ENCODE measurements at regions not wholly inside any gene's neighbourhood (a gene's known extent, or its start where the extent isn't known, plus 50 kb on each side); places are given as distances from the start of the nearest gene placed in this dataset.

GRCh38 chr7:156140896-156141295 lies 328.6 kb upstream of the SHH start:
- H3K36me3 ChIP-seq (ENCODE audit: insufficient read depth, low read length, poor library complexity, severe bottlenecking) = no peaks in the 10 kb centered on the region
- CTCF ChIA-PET = no interaction called here
- no peak overlapping the region for H3K27ac ChIP-seq (ENCODE audit: low read depth, low read length, poor library complexity, severe bottlenecking)
- no peaks in the 10 kb centered on the region for H3K9me3 ChIP-seq (ENCODE audit: low read depth, low read length, poor library complexity, severe bottlenecking)
- no peak for DNase-seq (ENCODE audit: low spot score)
- no peak overlapping the region for H3K4me3 ChIP-seq (ENCODE audit: low read depth, low read length, poor library complexity, severe bottlenecking)
- intact Hi-C loops (cut with micrococcal nuclease; ENCODE audit: unreplicated experiment) = no loop called here
- BruUV-seq (replicated peaks) = no TSS peak
- TF ChIP-seq, protein P1, sequence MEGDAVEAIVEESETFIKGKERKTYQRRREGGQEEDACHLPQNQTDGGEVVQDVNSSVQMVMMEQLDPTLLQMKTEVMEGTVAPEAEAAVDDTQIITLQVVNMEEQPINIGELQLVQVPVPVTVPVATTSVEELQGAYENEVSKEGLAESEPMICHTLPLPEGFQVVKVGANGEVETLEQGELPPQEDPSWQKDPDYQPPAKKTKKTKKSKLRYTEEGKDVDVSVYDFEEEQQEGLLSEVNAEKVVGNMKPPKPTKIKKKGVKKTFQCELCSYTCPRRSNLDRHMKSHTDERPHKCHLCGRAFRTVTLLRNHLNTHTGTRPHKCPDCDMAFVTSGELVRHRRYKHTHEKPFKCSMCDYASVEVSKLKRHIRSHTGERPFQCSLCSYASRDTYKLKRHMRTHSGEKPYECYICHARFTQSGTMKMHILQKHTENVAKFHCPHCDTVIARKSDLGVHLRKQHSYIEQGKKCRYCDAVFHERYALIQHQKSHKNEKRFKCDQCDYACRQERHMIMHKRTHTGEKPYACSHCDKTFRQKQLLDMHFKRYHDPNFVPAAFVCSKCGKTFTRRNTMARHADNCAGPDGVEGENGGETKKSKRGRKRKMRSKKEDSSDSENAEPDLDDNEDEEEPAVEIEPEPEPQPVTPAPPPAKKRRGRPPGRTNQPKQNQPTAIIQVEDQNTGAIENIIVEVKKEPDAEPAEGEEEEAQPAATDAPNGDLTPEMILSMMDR (conservative IDR thresholded peaks at IDR 0.05; ENCODE audit: low read depth, low read length) = no peak
- TF ChIP-seq EZH2 (IDR thresholded peaks at IDR 0.05; ENCODE audit: borderline replicate concordance, low read depth, low read length, poor library complexity, severe bottlenecking) = no peak
- no peaks in the 10 kb centered on the region for H3K4me1 ChIP-seq (ENCODE audit: insufficient read depth, low read length, poor library complexity, severe bottlenecking)
- POLR2A ChIA-PET (ENCODE audit: low non-redundant PET) = no interaction called here
- H3K27me3 ChIP-seq (replicated peaks; ENCODE audit: insufficient read depth, low read depth, low read length, poor library complexity) = peaks cover 46% of the 10 kb centered on the region

DNA sequence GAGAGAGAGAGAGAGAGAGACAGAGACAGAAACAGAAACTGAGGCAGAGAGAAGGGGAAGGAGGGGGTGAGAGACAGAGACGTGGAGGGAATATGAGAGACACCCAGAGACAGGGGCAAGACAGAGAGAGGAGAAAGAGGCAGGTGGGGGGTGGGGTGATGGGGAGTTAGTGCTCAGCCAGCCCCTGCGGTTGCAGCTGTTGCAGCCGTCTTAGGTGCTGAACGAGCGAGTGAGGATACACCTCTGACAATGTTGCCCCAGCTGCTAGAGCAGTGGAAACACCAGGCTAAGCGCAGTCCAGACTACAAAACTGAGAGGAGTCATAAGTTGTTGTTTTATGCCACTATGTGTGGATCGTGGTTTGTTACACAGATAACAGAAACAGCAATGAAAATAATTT lies 328.2 kb upstream of the SHH start:
- CTCF ChIA-PET = no interaction called here
- no peak for DNase-seq (ENCODE audit: low spot score)
- no peaks in the 10 kb centered on the region for H3K36me3 ChIP-seq (ENCODE audit: insufficient read depth, low read length, poor library complexity, severe bottlenecking)
- TF ChIP-seq, protein P1 (conservative IDR thresholded peaks at IDR 0.05; ENCODE audit: low read depth, low read length) = no peak
- TF ChIP-seq EZH2 (IDR thresholded peaks at IDR 0.05; ENCODE audit: borderline replicate concordance, low read depth, low read length, poor library complexity, severe bottlenecking) = no peak
- H3K4me3 ChIP-seq (ENCODE audit: low read depth, low read length, poor library complexity, severe bottlenecking) = no peak overlapping the region
- no peaks in the 10 kb centered on the region for H3K4me1 ChIP-seq (ENCODE audit: insufficient read depth, low read length, poor library complexity, severe bottlenecking)
- H3K27me3 ChIP-seq (replicated peaks; ENCODE audit: insufficient read depth, low read depth, low read length, poor library complexity) = peaks cover 42% of the 10 kb centered on the region
- POLR2A ChIA-PET (ENCODE audit: low non-redundant PET) = no interaction called here
- no peaks in the 10 kb centered on the region for H3K9me3 ChIP-seq (ENCODE audit: low read depth, low read length, poor library complexity, severe bottlenecking)
- H3K27ac ChIP-seq (ENCODE audit: low read depth, low read length, poor library complexity, severe bottlenecking) = no peak overlapping the region
- intact Hi-C loops (cut with micrococcal nuclease; ENCODE audit: unreplicated experiment) = no loop called here
- no TSS peak for BruUV-seq (replicated peaks)

DNA sequence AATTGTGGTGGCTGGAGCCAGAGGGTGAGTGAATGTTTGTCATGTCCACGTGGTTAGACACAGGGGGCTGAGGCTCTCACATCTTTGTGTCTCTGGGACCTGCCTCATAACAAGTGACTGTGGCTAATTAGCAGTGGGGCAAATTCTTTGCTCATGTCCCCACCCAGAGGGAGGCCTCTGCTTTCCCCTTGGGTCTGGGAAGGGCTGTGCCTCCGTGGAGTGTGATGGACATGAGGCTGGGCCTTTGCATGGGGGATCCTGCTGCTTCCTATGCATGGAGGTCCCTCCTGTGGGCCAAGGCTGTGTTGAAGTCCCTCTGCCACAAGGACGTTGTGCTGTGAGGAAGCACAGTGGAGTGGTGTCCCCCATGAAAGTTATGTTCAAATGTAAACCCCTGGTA lies 327.4 kb upstream of the SHH start:
- Histone ChIP-seq H3K9me3 (ENCODE audit: low read depth, low read length, poor library complexity, severe bottlenecking) (no peaks in the 10 kb centered on the region), H3K4me3 (ENCODE audit: low read depth, low read length, poor library complexity, severe bottlenecking) (no peak overlapping the region), H3K27ac (ENCODE audit: low read depth, low read length, poor library complexity, severe bottlenecking) (no peak overlapping the region), H3K4me1 (ENCODE audit: insufficient read depth, low read length, poor library complexity, severe bottlenecking) (no peaks in the 10 kb centered on the region), H3K27me3 (replicated peaks; ENCODE audit: insufficient read depth, low read depth, low read length, poor library complexity) (peaks cover 34% of the 10 kb centered on the region), H3K36me3 (ENCODE audit: insufficient read depth, low read length, poor library complexity, severe bottlenecking) (no peaks in the 10 kb centered on the region)
- CTCF ChIA-PET = no interaction called here
- no peak for DNase-seq (ENCODE audit: low spot score)
- intact Hi-C loops (cut with micrococcal nuclease; ENCODE audit: unreplicated experiment) = no loop called here
- no peak for TF ChIP-seq EZH2 (IDR thresholded peaks at IDR 0.05; ENCODE audit: borderline replicate concordance, low read depth, low read length, poor library complexity, severe bottlenecking)
- TF ChIP-seq, protein P1 (conservative IDR thresholded peaks at IDR 0.05; ENCODE audit: low read depth, low read length) = no peak
- BruUV-seq (replicated peaks) = no TSS peak
- POLR2A ChIA-PET (ENCODE audit: low non-redundant PET) = no interaction called here
